Hepatocyte (in vitro differentiated cells): ENCODE measurements at regions not wholly inside any gene's neighbourhood (a gene's known extent, or its start where the extent isn't known, plus 50 kb on each side); places are given as distances from the start of the nearest gene placed in this dataset.
"Not testable (repeated sequence)": the region's sequence is repeated elsewhere in the genome, so short reads cannot be mapped to it uniquely, and the experiment has no call there.

Experiments used
- EZH2 ChIP-seq: fragments of 200-600 bp; sonication (generic); IDR thresholded peaks from 2 replicates; pipeline ENCODE4 v1.6.1; 2016; ENCODE audit warnings: antibody characterized with exemption, mild to moderate bottlenecking, borderline replicate concordance
- EZH2phosphoT487 ChIP-seq: fragments of 200-600 bp; sonication (generic); IDR thresholded peaks from one replicate; pipeline ENCODE4 v1.6.1; 2018; ENCODE audit warnings: antibody characterized with exemption, mild to moderate bottlenecking, low read depth, moderate library complexity; ENCODE audit not compliant: unreplicated experiment, severe bottlenecking
- TF ChIP-seq, protein P1 (sequence below): fragments of 200-600 bp; sonication (generic); IDR thresholded peaks from 2 replicates; pipeline ENCODE4 v1.5.1; 2016; ENCODE audit warnings: antibody characterized with exemption, mild to moderate bottlenecking; ENCODE audit not compliant: poor library complexity

DNA sequence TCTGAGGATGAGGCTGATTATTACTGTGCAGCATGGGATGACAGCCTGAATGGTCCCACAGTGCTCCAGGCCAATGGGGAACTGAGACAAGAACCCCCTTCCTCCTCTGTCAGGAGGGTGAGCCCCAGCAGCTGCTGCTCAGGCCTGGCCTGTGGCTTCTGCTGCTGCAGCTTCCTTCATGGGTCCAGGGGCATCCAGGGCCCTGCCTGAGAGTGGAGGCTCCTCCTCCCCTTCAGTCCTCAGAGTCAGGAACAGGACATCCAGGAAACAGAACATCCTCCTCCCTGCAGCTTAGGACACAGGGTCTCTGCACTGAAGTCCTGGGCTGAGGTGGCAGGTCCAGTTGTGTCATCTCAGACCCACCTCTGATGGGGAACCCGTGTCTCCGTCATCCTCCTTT lies 127.2 kb downstream of the ZNF280B start:
- TF ChIP-seq, protein P1, sequence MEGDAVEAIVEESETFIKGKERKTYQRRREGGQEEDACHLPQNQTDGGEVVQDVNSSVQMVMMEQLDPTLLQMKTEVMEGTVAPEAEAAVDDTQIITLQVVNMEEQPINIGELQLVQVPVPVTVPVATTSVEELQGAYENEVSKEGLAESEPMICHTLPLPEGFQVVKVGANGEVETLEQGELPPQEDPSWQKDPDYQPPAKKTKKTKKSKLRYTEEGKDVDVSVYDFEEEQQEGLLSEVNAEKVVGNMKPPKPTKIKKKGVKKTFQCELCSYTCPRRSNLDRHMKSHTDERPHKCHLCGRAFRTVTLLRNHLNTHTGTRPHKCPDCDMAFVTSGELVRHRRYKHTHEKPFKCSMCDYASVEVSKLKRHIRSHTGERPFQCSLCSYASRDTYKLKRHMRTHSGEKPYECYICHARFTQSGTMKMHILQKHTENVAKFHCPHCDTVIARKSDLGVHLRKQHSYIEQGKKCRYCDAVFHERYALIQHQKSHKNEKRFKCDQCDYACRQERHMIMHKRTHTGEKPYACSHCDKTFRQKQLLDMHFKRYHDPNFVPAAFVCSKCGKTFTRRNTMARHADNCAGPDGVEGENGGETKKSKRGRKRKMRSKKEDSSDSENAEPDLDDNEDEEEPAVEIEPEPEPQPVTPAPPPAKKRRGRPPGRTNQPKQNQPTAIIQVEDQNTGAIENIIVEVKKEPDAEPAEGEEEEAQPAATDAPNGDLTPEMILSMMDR = not testable (repeated sequence)
- TF ChIP-seq EZH2, EZH2phosphoT487: not testable (repeated sequence)
